SK-N-DZ (cell line): ENCODE measurements at regions not wholly inside any gene's neighbourhood (a gene's known extent, or its start where the extent isn't known, plus 50 kb on each side); places are given as distances from the start of the nearest gene placed in this dataset.
"Not testable (repeated sequence)": the region's sequence is repeated elsewhere in the genome, so short reads cannot be mapped to it uniquely, and the experiment has no call there.

Experiments used
- DNase-seq: peaks from one replicate; pipeline ENCODE4 v3.0.0-alpha.2; 2015; ENCODE audit warnings: low spot score

DNA sequence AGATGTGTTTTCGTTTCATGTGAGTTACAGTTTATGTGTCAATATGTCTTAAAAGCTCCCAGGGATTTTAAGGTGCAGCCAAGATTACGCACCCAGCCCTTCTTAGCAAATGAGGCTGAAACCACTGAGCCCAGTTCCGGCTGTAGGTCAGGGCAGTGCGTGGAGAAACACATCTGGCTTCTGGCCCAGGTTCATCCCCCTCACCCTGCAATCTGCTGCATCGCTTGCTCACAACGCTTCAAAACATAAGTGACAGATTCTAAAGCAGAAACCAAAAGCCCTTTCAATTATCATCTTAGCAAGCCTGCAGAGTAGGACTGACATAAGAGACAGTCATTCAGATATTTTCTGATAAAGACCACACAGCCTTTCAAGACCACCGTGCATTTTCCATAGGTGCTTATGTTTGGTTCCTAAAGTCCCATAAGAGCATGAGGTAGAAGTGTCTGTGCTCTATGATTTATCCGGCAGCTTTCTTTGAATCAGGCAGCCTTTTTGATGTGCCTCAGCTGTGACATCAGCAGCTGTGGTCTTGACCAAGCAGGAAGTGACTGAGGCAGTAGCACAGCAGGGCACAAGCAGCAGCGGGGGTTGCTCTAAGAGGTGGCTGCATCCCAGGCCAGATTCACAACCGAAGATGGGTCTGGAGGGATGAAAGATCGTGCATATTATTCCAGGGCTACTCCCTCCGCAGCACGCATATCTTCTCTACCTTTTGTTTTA, 72.1 kb upstream of the LYZL2 start:
- DNase-seq = peak; percentile 14

DNA sequence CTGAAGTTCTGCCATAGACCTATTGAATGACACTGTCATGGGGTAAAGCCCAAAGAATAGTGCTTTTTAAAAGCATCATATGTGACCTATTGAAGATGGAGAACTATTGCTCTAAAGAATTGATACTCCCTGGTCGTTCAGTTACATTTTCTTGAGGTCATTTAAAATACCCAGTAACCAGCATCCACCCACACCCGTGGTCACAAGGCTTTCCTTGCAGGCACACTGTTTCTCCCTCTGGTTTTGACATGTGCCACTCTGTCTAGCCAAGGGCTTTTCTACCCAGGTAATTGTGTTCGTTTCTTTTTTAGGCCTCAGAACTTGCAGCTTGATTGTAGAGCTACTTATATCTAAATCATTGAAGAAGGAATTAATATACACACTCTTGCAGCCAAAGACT, 68.3 kb upstream of the LYZL2 start:
- no peak for DNase-seq

DNA sequence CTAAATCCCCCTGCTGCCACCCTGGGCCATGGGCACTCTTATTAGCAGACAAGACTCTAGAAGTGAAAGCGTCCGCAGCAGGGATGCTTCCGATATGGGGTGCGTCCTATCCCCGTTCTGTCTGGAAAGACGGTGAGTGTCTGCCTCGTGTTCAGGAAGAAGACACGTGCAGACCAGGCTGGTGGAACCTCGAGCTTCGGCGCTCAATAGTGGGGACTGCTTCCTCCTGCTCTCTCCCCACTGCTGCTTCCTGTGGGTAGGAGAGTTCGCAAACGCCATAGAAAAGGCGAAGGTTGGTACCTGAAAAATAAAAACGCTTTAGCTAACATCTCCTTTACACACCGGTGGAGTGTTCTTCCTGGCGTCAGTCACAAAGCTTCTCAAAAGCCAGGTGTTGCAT, 67.7 kb upstream of the LYZL2 start:
- not testable (repeated sequence) for DNase-seq

DNA sequence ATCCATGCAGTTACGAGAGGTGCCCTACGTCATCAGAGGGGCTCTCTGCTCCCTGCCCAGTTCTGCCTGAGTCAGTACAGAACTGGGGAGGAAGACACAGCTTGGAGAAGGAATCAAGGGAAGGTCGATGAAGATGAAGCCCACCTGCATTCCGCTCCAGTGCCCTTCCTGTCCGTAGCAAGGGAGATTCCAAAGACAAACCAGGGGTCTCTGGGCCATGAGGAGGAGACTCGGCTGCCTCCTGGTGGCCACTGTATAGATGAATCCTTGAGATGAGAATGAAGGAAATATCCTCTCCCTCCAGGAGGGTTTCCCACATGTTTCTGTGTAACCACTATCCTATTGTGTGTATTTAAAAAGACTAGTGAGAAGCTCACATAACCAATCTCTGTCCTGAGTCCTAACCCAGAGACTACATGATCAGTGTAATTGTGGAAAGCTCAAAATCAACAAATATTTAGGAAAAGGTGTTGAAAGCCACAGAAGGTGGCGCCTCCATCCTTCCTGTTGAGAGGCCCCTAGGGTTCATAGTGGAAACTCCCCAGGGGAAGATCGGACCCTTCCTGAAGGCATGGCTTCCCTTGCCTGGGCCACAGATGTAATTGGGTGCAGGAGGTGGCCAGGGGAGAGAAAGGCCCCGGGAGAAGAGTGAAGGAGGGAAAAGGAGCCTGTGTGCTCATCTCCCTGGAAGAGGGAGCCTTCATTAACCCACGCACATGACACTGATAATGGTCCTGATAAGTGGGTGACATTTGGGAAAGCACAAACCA, 67.0 kb upstream of the LYZL2 start:
- not testable (repeated sequence) for DNase-seq

DNA sequence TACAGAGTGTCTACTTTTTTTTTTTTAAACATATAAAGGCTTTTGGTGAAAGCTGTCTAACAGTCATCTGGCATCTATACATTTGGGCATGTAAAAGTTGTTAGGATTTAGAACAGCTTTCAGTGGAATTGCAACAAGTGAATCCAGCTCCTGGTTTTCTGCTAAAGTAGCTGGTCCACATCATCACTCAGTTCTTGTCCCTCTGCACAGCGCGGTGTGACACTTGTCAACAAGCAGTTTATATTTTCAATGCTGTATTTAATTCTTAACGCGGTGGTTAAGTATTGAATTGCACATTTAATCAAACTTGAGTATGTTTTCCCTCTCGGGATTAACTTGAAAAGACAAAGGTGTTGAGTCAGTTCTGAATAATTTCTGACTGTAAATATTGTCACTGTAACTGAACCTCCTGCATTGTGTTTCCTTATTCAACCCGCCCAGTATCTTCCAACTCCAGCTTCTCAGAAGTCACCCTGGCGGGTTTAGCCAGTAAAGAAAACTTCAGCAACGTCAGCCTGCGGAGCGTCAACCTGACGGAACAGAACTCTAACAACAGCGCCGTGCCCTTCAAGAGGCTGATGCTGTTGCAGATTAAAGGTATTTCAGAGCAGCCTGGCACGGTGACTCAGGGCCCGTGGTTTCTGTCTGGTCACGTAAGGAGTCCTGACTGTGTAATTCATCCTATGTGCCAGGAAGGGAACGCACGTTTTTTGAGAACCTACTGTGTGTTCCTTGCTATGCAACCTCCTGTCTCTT, 66.1 kb upstream of the LYZL2 start:
- DNase-seq = not testable (repeated sequence)

DNA sequence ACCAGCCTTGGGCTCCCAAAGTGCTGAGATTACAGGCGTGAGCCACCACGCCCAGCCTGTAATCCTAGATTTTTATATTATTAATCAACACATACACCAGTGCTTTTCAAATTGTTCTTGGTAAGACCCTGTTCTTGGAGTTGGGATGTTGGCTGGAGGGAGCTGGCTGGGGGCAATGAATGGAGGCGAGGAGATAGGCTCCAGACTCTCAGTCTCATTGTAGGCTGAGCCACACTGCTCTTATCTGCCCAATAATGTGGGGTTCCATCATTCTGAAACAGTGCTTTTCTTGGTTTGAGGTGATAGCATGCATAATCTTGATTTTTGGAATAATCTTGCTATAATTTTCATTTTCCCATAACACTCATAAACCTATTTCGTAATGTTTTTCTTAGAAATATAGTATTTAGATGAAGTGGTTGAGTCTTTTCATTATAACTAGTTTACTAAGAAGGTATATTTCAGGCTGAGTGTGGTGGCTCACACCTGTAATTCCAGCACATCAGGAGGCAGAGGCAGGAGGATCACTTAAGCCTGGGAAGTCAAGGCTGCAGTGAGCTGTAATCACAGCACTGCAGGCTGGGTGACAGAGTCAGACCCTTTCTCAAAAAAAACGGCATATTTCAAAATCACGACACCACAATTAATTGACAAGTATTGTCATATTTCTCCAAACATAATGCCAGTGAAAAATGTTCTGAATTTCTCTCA, 65.1 kb upstream of the LYZL2 start:
- DNase-seq = no peak

DNA sequence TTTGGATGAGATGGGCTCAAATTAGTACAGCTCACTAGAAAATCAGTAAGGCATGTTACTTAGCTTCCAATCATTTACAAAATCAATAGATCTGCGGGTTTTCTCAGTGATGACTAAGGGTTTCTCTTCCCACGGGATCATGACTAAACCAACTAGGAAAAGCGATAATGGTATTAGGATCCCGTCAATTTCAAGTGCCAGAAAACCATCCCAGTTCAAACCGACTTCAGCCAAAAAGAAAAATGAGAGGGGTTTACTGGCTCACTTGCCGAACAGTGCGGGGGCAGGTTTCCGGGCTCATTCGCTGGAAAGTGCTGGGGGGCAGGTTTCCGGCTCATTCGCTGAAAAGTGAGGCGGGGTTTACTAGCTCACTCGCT, 62.1 kb upstream of the LYZL2 start:
- DNase-seq = no peak

DNA sequence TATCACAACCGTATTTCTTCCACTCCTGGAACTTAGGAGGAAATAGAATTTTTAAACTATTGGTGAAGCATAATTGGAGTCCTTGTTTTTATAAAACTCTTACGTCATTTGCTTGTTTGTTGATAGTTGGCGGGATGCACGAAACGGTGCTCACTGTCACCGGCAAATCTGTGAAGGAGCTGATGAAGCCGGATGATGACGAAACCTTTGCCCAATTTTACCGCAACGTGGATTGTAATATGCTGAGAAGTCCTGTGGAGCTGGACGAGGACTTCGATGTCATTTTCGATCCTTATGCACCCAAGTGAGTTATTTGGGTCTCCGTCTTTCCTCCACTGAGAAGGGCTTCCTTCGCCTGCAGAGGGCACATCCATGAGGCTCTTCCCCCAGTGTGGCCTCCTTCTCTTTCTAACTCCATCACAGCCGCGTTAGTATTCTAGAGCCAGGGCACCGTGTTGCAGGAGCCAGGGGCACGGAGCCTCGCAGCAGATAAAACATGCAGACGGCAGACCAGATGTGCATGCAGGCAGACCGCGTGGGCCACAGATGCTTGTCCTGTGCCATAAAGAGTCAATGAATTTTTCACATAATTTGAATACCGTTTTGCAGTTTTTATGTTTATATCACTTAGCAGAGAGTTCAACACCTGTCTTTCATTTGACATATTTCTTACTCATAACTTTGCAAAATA, 61.5 kb upstream of the LYZL2 start:
- DNase-seq = not testable (repeated sequence)

DNA sequence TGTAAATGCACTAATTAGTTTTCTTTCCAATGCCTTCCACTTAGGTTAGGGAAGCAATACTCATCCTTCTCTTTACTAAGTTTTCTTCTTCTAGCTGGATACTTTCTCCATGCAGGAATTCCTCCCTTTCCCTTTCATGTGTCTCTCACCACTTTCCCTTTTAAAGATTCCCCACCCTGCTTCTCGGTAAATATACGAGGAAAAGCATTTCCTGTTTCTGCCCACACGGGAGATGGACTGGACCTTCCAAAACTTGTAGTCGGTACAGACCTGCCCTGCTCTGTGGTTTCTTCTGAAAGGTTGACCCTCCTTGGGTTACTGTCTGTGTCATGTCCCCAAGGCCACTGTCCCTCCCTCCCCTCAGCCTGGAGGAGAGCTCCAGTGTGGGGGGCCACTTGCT, 58.9 kb upstream of the LYZL2 start:
- DNase-seq = no peak

DNA sequence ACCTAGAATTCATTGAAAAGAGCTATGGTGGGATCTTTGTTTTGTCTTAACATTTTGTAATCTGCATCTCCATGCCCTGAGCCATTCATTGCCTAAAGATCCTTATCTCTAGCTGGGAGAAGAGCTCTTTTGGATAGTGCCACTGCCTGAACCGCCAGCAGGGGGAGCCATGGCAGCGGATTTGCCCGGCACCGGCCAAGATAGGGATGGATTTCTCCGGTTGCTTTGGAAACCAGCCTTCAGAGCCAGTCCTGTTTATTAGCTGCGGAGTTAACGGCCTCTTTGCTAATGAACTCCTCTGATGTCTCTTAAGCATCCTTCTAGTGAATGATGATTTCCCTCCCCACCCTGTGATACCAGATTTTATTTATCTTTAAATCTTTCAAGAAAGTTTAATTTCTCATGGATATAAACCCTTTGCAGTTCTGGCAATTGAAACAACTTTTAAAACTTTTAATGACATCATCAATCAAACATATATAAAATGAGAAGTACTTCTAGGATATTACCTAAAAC, 58.2 kb upstream of the LYZL2 start:
- DNase-seq = peak; percentile 67

DNA sequence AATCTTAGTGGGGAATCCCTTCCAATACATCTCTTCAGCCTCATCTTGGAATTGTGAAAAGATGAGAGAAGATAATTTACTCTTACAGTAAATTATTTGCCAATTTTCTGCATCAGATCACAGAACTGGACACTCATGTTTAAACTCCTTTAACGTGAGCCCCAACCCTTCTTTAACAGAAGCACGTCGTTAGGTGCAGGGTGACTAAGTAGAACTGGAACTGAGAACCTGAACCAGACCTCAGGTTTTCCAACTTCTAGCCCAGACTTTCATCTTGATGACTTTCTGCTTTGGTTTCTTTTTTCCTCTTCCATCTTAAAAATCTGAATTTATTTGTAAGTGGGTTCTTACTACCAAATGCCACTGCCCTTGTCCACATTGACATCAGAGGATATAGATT, 57.2 kb upstream of the LYZL2 start:
- DNase-seq = no peak

DNA sequence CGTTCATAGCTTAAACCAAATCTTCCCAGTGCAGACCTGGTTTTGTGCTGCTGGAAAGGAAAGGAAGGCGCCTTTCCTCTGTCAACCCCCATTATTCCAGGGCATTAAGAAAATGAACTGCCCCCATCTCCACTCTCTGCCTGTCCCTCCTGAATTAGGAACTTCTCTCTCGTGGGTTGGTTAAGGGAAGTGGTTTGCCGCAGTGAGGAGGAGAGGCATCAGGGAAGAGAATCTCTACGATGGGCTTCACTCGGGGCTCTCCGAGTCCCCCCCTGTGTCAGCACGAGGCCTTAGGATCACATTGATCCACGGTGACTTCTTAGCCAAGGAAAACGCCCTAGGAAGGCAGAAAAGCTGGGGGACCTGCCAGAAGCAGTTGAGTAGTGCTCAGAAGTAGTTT, 53.9 kb upstream of the LYZL2 start:
- DNase-seq = no peak

DNA sequence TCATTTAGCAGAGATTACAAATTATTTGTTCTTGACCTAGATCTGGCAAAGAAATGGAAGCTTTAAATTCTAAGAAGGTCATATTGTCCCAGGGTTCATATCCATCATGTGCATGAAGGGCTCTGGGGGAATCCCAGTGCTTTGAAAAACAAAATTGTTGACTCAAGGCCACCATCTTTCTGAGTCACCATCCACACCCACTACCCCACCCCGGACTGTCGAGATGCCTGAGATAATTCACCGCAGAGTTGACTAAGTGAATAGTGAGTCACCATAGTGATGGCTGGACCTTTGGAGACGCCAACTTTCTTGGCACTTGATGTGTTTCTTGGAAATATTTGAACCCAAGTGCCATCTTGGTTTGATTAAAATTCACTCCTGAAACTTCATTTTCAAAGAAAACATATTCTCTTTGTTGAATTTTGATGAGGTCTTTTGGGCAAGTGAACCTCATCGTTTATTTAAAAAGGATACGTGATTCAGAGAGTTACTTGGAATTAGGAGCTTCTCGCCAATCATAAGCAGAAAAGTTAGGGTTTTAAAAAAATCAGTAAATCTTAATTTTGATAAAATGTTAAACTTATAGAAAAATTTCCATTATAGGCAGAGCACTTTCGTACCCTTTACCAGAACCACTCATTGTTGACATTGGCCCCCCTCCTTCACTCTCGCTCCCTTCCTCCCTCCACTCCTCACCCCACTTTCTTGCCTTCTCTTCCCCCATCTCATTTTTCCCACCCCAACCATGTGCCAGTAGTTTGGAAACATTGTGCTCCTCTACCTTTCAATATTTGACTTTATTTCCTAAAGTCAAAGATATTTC, 53.0 kb upstream of the LYZL2 start:
- not testable (repeated sequence) for DNase-seq

DNA sequence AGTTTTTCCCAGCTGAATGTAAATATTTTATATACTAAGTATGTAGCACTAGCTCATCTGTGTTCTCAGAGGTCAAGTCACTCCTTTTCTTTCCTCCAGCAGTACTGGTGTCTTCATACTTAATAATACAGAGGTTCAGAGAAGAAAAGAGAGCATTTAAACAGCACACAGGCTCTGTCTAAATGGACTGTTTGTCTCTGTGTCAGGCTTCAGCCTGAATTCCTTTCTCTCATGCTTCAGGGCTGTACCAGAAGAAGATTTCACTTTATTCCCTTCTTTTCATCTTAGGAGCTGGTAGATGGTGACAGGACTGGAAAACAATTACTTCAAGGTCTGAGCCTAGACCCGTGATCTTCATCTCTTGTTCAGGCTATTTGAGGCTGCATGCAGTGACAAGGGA, 51.4 kb upstream of the LYZL2 start:
- no peak for DNase-seq
